DOHH2 (cell line): ENCODE measurements at regions not wholly inside any gene's neighbourhood (a gene's known extent, or its start where the extent isn't known, plus 50 kb on each side); places are given as distances from the start of the nearest gene placed in this dataset.

Source experiments
- CTCF ChIP-seq: fragments of 200-600 bp; sonication (generic); IDR thresholded peaks from one replicate; pipeline ENCODE4 v1.5.1; 2014; ENCODE audit warnings: antibody characterized with exemption, mild to moderate bottlenecking, low read depth, low read length; ENCODE audit not compliant: poor library complexity, severe bottlenecking
- EZH2phosphoT487 ChIP-seq: fragments of 200-600 bp; sonication (generic); IDR thresholded peaks from 2 replicates; pipeline ENCODE4 v1.6.1; 2017; ENCODE audit warnings: borderline replicate concordance, mild to moderate bottlenecking, antibody characterized with exemption, low read length, moderate library complexity, mixed read lengths

- no peak for TF ChIP-seq EZH2phosphoT487
- no peak for TF ChIP-seq CTCF
Measured at GRCh38 chr3:20904671-20905070, 718.7 kb upstream of the SGO1 start.
